Large intestine (tissue), 3 donors: ENCODE measurements at regions not wholly inside any gene's neighbourhood (a gene's known extent, or its start where the extent isn't known, plus 50 kb on each side); places are given as distances from the start of the nearest gene placed in this dataset.

Experiments
- DNase-seq, 2 donors: peaks; one replicate each; pipeline versions ENCODE4 v3.0.0 to v3.0.0-alpha.2; 2013
- H3K27ac ChIP-seq: one replicate; pipeline ENCODE4 v1.5.1; 2013; ENCODE audit warnings: low read length
- H3K27me3 ChIP-seq: 2 replicates; pipeline ENCODE4 v1.6.1; 2013; ENCODE audit warnings: low read length; ENCODE audit not compliant: control insufficient read depth, insufficient read depth
- H3K36me3 ChIP-seq: 2 replicates; pipeline ENCODE4 v1.6.1; 2013; ENCODE audit warnings: low read length; ENCODE audit not compliant: control insufficient read depth, insufficient read depth
- H3K4me1 ChIP-seq: one replicate; pipeline ENCODE4 v1.6.1; 2013; ENCODE audit warnings: low read length; ENCODE audit not compliant: control insufficient read depth, insufficient read depth
- H3K4me3 ChIP-seq: one replicate; pipeline ENCODE4 v1.5.1; 2013; ENCODE audit warnings: low read length
- H3K9me3 ChIP-seq: one replicate; pipeline ENCODE4 v1.6.1; 2013; ENCODE audit warnings: mild to moderate bottlenecking, low read depth, low read length, moderate library complexity; ENCODE audit not compliant: control insufficient read depth
- WGBS: methylation state at CpG from one replicate; pipeline ENCODE4 v1.1.5; 2013; ENCODE audit warnings: low lambda C conversion rate; ENCODE audit not compliant: insufficient coverage; 5-methylcytosine and 5-hydroxymethylcytosine counted together

DNA sequence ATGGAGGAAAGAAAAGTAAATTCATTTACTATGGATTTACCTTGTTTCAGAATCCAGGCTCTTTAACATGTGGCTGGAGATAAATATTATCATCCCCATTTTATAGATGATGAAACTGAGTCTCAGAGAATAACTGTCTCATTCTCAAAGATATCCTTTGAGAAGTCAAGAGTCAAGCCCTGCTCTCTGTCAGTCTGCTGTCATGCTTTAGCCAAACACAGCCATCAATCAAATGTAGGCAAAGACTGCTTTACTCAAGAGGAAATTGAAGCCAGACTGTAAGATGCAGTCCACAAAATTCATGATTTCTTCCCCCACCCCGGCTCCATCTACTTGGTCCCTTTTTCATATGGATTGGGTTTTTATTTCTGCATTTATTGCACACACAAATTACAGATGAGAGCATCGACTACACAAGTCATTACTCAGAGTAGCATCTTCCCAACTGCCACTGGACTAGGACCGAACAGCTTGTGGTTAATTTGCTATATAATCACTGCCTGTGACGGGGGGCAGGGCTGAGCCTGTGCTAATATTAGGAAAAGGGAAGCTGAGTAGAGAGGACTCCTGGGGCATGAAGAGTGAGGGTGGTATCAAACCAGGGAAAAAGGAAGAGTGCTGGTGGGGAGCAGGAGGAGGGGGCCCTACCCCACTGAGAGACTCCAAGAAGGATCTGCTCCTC, 102.7 kb upstream of the TOP1 start:
- DNase-seq = no peak
- H3K27ac ChIP-seq = no peak overlapping the region
- no CpG with 5 or more reads among the region's 4 CpGs for WGBS
- no peaks in the 10 kb centered on the region for H3K27me3 ChIP-seq
- no peaks in the 10 kb centered on the region for H3K9me3 ChIP-seq
- no peak overlapping the region for H3K4me3 ChIP-seq
- H3K36me3 ChIP-seq = no peaks in the 10 kb centered on the region
- H3K4me1 ChIP-seq = no peaks in the 10 kb centered on the region

GRCh38 chr20:40926928-40927327, 101.7 kb upstream of the TOP1 start:
- H3K4me3 ChIP-seq = no peak overlapping the region
- no peaks in the 10 kb centered on the region for H3K4me1 ChIP-seq
- H3K9me3 ChIP-seq = no peaks in the 10 kb centered on the region
- no CpG with 5 or more reads among the region's 2 CpGs for WGBS
- no peaks in the 10 kb centered on the region for H3K27me3 ChIP-seq
- no peak for DNase-seq
- no peak overlapping the region for H3K27ac ChIP-seq
- H3K36me3 ChIP-seq = no peaks in the 10 kb centered on the region

DNA sequence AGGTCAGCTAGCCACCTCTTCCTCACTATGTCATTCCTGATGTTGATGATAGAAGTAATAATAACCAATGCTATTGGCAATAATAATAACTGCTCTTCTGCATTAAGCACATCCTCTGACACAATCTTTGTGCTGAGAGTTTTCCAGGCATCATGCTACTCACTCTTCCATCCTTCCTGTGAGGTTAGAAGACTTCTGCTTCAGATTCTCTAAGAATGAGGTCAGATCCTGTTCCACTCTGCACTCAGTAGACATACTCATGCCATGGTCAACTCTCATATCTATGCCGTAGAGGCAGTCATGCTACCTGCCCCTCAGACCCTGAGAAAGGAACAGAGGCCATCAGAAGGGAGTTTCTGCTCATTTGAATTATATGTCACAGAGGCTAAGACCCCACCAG, 98.1 kb upstream of the TOP1 start:
- no peak overlapping the region for H3K27ac ChIP-seq
- no peaks in the 10 kb centered on the region for H3K9me3 ChIP-seq
- no peak overlapping the region for H3K4me3 ChIP-seq
- no CpG with 5 or more reads among the region's 1 CpG for WGBS
- H3K4me1 ChIP-seq = no peaks in the 10 kb centered on the region
- no peak for DNase-seq
- H3K27me3 ChIP-seq = no peaks in the 10 kb centered on the region
- H3K36me3 ChIP-seq = no peaks in the 10 kb centered on the region

DNA sequence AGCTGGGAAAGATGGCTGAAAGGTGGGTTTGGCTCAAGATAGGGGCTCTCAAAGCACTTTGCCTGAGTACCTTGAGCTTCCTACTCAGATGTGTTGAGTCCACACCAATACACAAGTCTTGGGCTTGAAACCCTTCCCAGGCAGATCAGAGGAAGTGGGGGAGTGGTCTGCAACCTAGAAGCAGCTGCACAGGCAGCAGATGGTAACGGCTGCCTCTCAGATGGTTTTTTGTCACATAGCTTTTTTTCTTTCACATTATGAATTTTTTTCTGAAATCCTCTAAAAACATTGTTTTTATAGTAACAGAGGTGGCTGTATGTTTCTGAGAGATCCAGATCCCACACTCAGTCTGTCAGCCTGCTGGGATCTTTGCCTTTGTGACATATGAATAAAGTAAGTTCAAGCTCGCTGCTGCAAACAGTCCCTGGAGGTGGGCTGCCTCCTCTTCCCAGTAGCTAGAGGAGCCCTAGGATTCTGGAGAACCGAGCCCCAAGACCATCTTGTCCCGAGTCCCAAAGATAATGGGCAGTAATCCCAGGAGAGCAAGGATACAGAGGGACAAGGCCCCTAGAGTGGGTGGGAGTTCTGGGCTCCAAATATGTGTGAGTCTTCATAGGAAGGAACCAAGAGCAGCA, 97.1 kb upstream of the TOP1 start:
- no peaks in the 10 kb centered on the region for H3K4me1 ChIP-seq
- no CpG with 5 or more reads among the region's 4 CpGs for WGBS
- no peak for DNase-seq
- no peak overlapping the region for H3K27ac ChIP-seq
- no peaks in the 10 kb centered on the region for H3K27me3 ChIP-seq
- no peaks in the 10 kb centered on the region for H3K36me3 ChIP-seq
- no peaks in the 10 kb centered on the region for H3K9me3 ChIP-seq
- H3K4me3 ChIP-seq = no peak overlapping the region

DNA sequence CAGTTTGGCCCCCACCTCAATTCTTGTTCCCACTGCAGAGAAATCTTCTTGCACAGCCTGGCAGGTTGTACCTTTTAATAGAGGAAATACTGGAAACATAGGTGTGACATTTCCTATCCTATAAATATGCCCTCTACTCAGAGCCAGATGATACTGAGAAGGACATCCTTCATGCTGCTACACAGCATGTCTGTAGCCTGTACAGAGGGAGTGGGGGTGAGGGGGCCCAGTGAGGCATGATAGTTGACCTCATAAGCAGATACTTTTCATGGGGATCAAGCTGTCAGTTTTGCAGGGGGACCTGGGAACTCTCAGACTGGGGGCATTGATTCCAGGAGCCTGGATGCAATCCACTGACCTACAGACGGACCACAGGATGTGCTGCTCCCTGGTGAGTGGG, 96.2 kb upstream of the TOP1 start:
- no peaks in the 10 kb centered on the region for H3K27me3 ChIP-seq
- H3K36me3 ChIP-seq = no peaks in the 10 kb centered on the region
- WGBS = no CpG with 5 or more reads among the region's 1 CpG
- H3K27ac ChIP-seq = no peak overlapping the region
- H3K4me1 ChIP-seq = no peaks in the 10 kb centered on the region
- H3K9me3 ChIP-seq = no peaks in the 10 kb centered on the region
- no peak for DNase-seq
- H3K4me3 ChIP-seq = no peak overlapping the region

GRCh38 chr20:40933758-40934157, 94.9 kb upstream of the TOP1 start:
- no peaks in the 10 kb centered on the region for H3K9me3 ChIP-seq
- H3K4me3 ChIP-seq = no peak overlapping the region
- 100% methylated on average over 1 of the region's 1 CpG for WGBS
- no peak overlapping the region for H3K27ac ChIP-seq
- H3K36me3 ChIP-seq = no peaks in the 10 kb centered on the region
- DNase-seq = no peak
- no peaks in the 10 kb centered on the region for H3K4me1 ChIP-seq
- H3K27me3 ChIP-seq = no peaks in the 10 kb centered on the region

DNA sequence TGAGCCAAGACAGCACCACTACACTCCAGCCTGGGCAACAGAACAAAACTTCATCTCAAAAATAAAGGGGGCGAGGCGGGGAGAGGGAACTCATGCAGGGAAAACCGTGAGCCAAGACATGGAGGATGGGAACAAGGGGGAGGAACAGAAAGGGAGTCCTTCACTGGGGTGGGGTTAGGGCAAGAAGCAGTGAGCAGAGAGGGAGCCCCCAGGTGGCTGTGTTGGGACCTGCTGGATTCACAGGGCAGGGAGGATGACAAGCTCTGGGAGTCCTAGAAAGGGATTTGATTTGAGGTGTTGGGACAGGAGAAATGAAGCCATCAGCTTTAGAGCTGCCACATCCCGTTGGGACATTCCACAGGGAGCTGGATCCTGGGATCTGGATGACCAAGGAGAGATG, 90.6 kb upstream of the TOP1 start:
- Histone ChIP-seq H3K36me3 (no peaks in the 10 kb centered on the region), H3K27ac (no peak overlapping the region), H3K4me3 (no peak overlapping the region), H3K27me3 (no peaks in the 10 kb centered on the region), H3K4me1 (no peaks in the 10 kb centered on the region), H3K9me3 (no peaks in the 10 kb centered on the region)
- WGBS = no CpG with 5 or more reads among the region's 4 CpGs
- DNase-seq = no peak

DNA sequence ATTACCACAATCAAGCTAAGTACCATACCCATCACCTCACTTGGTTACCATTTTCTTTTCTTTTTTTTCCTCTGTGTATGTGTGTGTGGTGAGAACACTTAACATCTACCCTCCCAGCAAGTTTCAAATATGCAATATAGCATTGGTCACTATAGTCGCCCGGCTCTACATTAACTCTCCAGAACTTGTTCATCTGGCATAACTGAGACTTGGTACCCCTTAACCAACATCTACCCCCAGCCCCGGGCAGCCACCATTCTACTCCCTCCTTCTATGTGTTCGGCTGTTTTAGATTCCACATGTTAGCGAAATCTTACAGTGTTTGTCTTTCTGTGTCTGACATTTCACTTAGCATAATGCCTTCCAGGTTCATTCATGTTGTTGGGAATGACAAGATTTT, 89.0 kb upstream of the TOP1 start:
- Histone ChIP-seq H3K4me3 (no peak overlapping the region), H3K27me3 (no peaks in the 10 kb centered on the region), H3K36me3 (no peaks in the 10 kb centered on the region), H3K9me3 (no peaks in the 10 kb centered on the region), H3K27ac (no peak overlapping the region), H3K4me1 (no peaks in the 10 kb centered on the region)
- WGBS = no CpG with 5 or more reads among the region's 5 CpGs
- no peak for DNase-seq

DNA sequence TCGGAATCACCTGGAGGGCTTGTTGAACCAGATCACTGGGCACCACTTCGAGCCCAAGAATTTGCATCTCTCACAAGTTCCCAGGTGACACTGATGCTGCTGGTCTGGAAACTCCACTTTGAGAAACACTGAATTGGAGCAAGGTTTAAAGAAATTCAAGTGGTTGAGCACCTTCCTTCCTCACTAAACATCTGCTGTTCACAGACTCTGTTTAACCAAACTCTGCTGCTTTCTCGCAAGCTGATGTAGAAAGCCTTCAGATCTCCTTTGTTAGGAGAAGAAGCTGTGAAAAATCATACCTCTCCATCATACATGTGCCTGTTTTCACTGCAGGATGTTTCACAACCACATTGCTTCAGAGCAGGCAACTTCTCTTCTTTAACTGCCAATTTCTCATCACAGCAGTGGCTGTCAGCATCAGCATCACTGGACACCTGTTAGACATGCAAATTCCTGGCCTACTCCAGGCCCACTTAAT, 87.5 kb upstream of the TOP1 start:
- H3K4me1 ChIP-seq = no peaks in the 10 kb centered on the region
- WGBS = no CpG with 5 or more reads among the region's 3 CpGs
- H3K27ac ChIP-seq = no peak overlapping the region
- DNase-seq = no peak
- H3K4me3 ChIP-seq = no peak overlapping the region
- H3K9me3 ChIP-seq = no peaks in the 10 kb centered on the region
- H3K36me3 ChIP-seq = no peaks in the 10 kb centered on the region
- H3K27me3 ChIP-seq = no peaks in the 10 kb centered on the region

GRCh38 chr20:40942006-40942405, 86.6 kb upstream of the TOP1 start:
- WGBS = no CpG with 5 or more reads among the region's 4 CpGs
- H3K27me3 ChIP-seq = no peaks in the 10 kb centered on the region
- DNase-seq = no peak
- H3K4me3 ChIP-seq = no peak overlapping the region
- H3K4me1 ChIP-seq = no peaks in the 10 kb centered on the region
- no peak overlapping the region for H3K27ac ChIP-seq
- H3K36me3 ChIP-seq = no peaks in the 10 kb centered on the region
- H3K9me3 ChIP-seq = no peaks in the 10 kb centered on the region

- Histone ChIP-seq H3K36me3 (no peaks in the 10 kb centered on the region), H3K9me3 (no peaks in the 10 kb centered on the region), H3K4me1 (no peaks in the 10 kb centered on the region), H3K27ac (no peak overlapping the region), H3K4me3 (no peak overlapping the region), H3K27me3 (no peaks in the 10 kb centered on the region)
- WGBS = no CpG with 5 or more reads among the region's 6 CpGs
- no peak for DNase-seq
These were observed 85.8 kb upstream of the TOP1 start for GRCh38 chr20:40942775-40943174.
